GM10248 (cell line): ENCODE measurements at regions not wholly inside any gene's neighbourhood (a gene's known extent, or its start where the extent isn't known, plus 50 kb on each side); places are given as distances from the start of the nearest gene placed in this dataset.

Experiments used
- CTCF ChIA-PET: fragments of 300-600 bp; sonication (Branson Sonifier 250); formaldehyde crosslinking; extraction: SDS; loops from one replicate; lab custom pipeline; 2021; ENCODE audit warnings: antibody characterized with exemption; lab: Yijun Ruan, JAX
- POLR2A ChIA-PET: fragments of 350-650 bp; sonication (Branson Sonifier 250); formaldehyde crosslinking; extraction: SDS; loops from one replicate; lab custom pipeline; 2020; ENCODE audit warnings: antibody characterized with exemption; lab: Yijun Ruan, JAX
- DNase-seq: peaks from one replicate; pipeline ENCODE4 v3.0.0; 2012; ENCODE audit errors: extremely low spot score
- CTCF ChIP-seq: IDR thresholded peaks from 2 replicates; pipeline ENCODE4 v1.5.1; 2012; ENCODE audit warnings: mild to moderate bottlenecking, low read depth; ENCODE audit errors: extremely low read depth, missing control alignments, control extremely low read depth

GRCh38 chr14:86012461-86012860, 482.5 kb downstream of the FLRT2 start:
- ChIA-PET POLR2A (no interaction called here), CTCF (interaction anchor here (1.5 kb wide), 1 partner anchor 26 kb away, joined by 3 read pairs; no protein-coding TSS in a partner anchor)

GRCh38 chr14:86003998-86004397, 474.1 kb downstream of the FLRT2 start:
- no peak for DNase-seq
- ChIA-PET POLR2A (no interaction called here), CTCF (no interaction called here)
- no peak for TF ChIP-seq CTCF

More at GRCh38 chr14:86012461-86012860, 482.5 kb downstream of the FLRT2 start:
- no peak for TF ChIP-seq CTCF
- no peak for DNase-seq

- ChIA-PET POLR2A (no interaction called here), CTCF (no interaction called here)
- no peak for TF ChIP-seq CTCF
- DNase-seq = no peak
These were observed 466.6 kb downstream of the FLRT2 start for GRCh38 chr14:85996551-85996950.

- CTCF ChIA-PET = no interaction called here
- POLR2A ChIA-PET = no interaction called here
- DNase-seq = no peak
- TF ChIP-seq CTCF = no peak
These were observed 461.2 kb downstream of the FLRT2 start for GRCh38 chr14:85991156-85991555.

- no peak for DNase-seq
- TF ChIP-seq CTCF = no peak
- ChIA-PET CTCF (no interaction called here), POLR2A (no interaction called here)
These were observed 458.0 kb downstream of the FLRT2 start for GRCh38 chr14:85987907-85988306.

GRCh38 chr14:85987292-85987691, 457.3 kb downstream of the FLRT2 start:
- no peak for DNase-seq
- ChIA-PET POLR2A (no interaction called here), CTCF (no interaction called here)
- no peak for TF ChIP-seq CTCF
